GM12878 (cell line): ENCODE measurements at regions not wholly inside any gene's neighbourhood (a gene's known extent, or its start where the extent isn't known, plus 50 kb on each side); places are given as distances from the start of the nearest gene placed in this dataset.

Experiments used
- ATAC-seq: fragments of 200-7000 bp; cut with Tn5 transposase; 3 replicates; pipeline ENCODE4 v1.9.1; 2020; ENCODE audit warnings: mild to moderate bottlenecking, moderate library complexity
- BruUV-seq: library from RNA; stranded (reverse); fragments of 400-500 nt; replicated peaks from 2 replicates; lab custom pipeline; 2021; lab: Mats Ljungman, UMichigan
- CTCF ChIA-PET: fragments of 300-600 bp; sonication (Branson Sonifier 250); formaldehyde crosslinking; extraction: SDS; loops from one replicate; lab custom pipeline; 2021; ENCODE audit warnings: inconsistent platforms; lab: Yijun Ruan, JAX
- POLR2A ChIA-PET: fragments of 350-600 bp; formaldehyde crosslinking; extraction: SDS; loops from one replicate; lab custom pipeline; 2021; ENCODE audit warnings: inconsistent platforms; lab: Charles Lee
- RAD21 ChIA-PET: fragments of 300-600 bp; sonication (Branson Sonifier 250); formaldehyde crosslinking; loops from one replicate; lab custom pipeline; 2023; ENCODE audit warnings: antibody characterized with exemption; ENCODE audit not compliant: unreplicated experiment; lab: Charles Lee
- SMC1A ChIA-PET: fragments of 300-600 bp; sonication (Branson Sonifier 250); formaldehyde crosslinking; loops from one replicate; lab custom pipeline; 2023; ENCODE audit not compliant: unreplicated experiment, uncharacterized antibody; lab: Charles Lee
- DNase-seq: peaks from one replicate; pipeline ENCODE4 v3.0.0-alpha.2; 2011; ENCODE audit warnings: low read depth, low spot score
- FAIRE-seq: peaks from 3 replicates; lab custom pipeline; 2011; peaks lifted over from hg19 to GRCh38; lab: Jason Lieb, UNC
- H2AFZ ChIP-seq: 2 replicates; pipeline ENCODE4 v1.6.0; 2011; ENCODE audit warnings: low read depth, low read length, control low read depth; ENCODE audit not compliant: control insufficient read depth
- H3K27ac ChIP-seq: 2 replicates; pipeline ENCODE4 v1.5.1; 2011; ENCODE audit warnings: control low read depth; ENCODE audit not compliant: control insufficient read depth, insufficient read depth
- H3K27me3 ChIP-seq, 2 experiments: replicated peaks in 1 of 2; 2 replicates each; pipeline versions ENCODE4 v1.6.0 to v1.6.1; 2011; ENCODE audit warnings: low read length in 1 of 2; ENCODE audit not compliant: control insufficient read depth in 2 of 2, insufficient read depth in 2 of 2
- H3K36me3 ChIP-seq, 2 experiments: 2 replicates each; pipeline ENCODE4 v1.5.1; 2011; ENCODE audit warnings: low read length in 1 of 2; ENCODE audit not compliant: control insufficient read depth in 2 of 2, insufficient read depth in 2 of 2
- H3K4me1 ChIP-seq: 2 replicates; pipeline ENCODE4 v1.6.1; 2011; ENCODE audit warnings: mild to moderate bottlenecking, low read length, moderate library complexity, mixed read lengths; ENCODE audit not compliant: control insufficient read depth, insufficient read depth
- H3K4me2 ChIP-seq: 2 replicates; pipeline ENCODE4 v1.6.0; 2011; ENCODE audit warnings: control low read depth; ENCODE audit not compliant: control insufficient read depth, insufficient read depth
- H3K4me3 ChIP-seq: fragments of 200-600 bp; sonication (generic); 2 replicates; pipeline ENCODE4 v1.5.1; 2016
- H3K79me2 ChIP-seq: 2 replicates; pipeline ENCODE4 v1.6.0; 2011; ENCODE audit warnings: low read length; ENCODE audit not compliant: control insufficient read depth, insufficient read depth
- H3K9ac ChIP-seq: 2 replicates; pipeline ENCODE4 v1.8.0; 2011; ENCODE audit warnings: low read length, control low read depth, mixed read lengths; ENCODE audit not compliant: control insufficient read depth, insufficient read depth
- H3K9me3 ChIP-seq: replicated peaks from 3 replicates; pipeline ENCODE4 v1.5.1; 2011; ENCODE audit warnings: mild to moderate bottlenecking, low read length; ENCODE audit not compliant: control insufficient read depth, insufficient read depth
- H4K20me1 ChIP-seq: 2 replicates; pipeline ENCODE4 v1.6.0; 2011; ENCODE audit not compliant: control insufficient read depth, insufficient read depth
- CBX5 ChIP-seq: sonication (generic); IDR thresholded peaks from 2 replicates; pipeline ENCODE4 v1.6.1; 2016; ENCODE audit warnings: low read depth, moderate library complexity, mild to moderate bottlenecking, inconsistent platforms
- CHD1 ChIP-seq: IDR thresholded peaks from 2 replicates; pipeline ENCODE4 v1.6.1; 2012; ENCODE audit warnings: low read depth, low read length, improper control_type of control experiment
- CREM ChIP-seq: IDR thresholded peaks from 2 replicates; pipeline ENCODE4 v1.6.1; 2014; ENCODE audit warnings: antibody characterized with exemption, low read depth
- EED ChIP-seq: sonication (generic); IDR thresholded peaks from 2 replicates; pipeline ENCODE4 v1.6.1; 2016; ENCODE audit warnings: antibody characterized with exemption, low read depth
- GATAD2B ChIP-seq: fragments of 450-650 bp; conservative IDR thresholded peaks from 2 replicates; pipeline ENCODE4 v1.6.1; 2017; ENCODE audit warnings: low read depth, mild to moderate bottlenecking, moderate library complexity
- IKZF1 ChIP-seq: fragments of 450-650 bp; conservative IDR thresholded peaks from 2 replicates; pipeline ENCODE4 v1.6.1; 2017; ENCODE audit warnings: antibody characterized with exemption, mild to moderate bottlenecking
- IRF4 ChIP-seq: IDR thresholded peaks from 2 replicates; pipeline ENCODE4 v1.6.1; 2011; ENCODE audit warnings: low read depth, low read length
- JUND ChIP-seq: IDR thresholded peaks from 2 replicates; pipeline ENCODE4 v1.6.1; 2012; ENCODE audit warnings: low read depth, mild to moderate bottlenecking, low read length, improper control_type of control experiment, moderate library complexity
- MEF2A ChIP-seq: IDR thresholded peaks from 2 replicates; pipeline ENCODE4 v1.6.1; 2011; ENCODE audit warnings: low read depth, mild to moderate bottlenecking, low read length, moderate library complexity; ENCODE audit not compliant: insufficient read depth
- POLR2AphosphoS5 ChIP-seq: IDR thresholded peaks from 2 replicates; pipeline ENCODE4 v1.6.1; 2011; ENCODE audit warnings: mild to moderate bottlenecking, low read length, inconsistent platforms
- RFX5 ChIP-seq: IDR thresholded peaks from 2 replicates; pipeline ENCODE4 v1.6.1; 2011; ENCODE audit warnings: low read depth, low read length, improper control_type of control experiment
- SMARCA5 ChIP-seq: fragments of 450-650 bp; IDR thresholded peaks from 2 replicates; pipeline ENCODE4 v1.6.1; 2017; ENCODE audit warnings: mild to moderate bottlenecking
- SMC3 ChIP-seq: IDR thresholded peaks from 2 replicates; pipeline ENCODE4 v1.6.1; 2011; ENCODE audit warnings: low read length, improper control_type of control experiment, borderline replicate concordance
- TARDBP ChIP-seq: IDR thresholded peaks from 2 replicates; pipeline ENCODE4 v1.6.1; 2016; ENCODE audit warnings: borderline replicate concordance
- TCF7 ChIP-seq: IDR thresholded peaks from 2 replicates; pipeline ENCODE4 v1.6.1; 2014; ENCODE audit warnings: antibody characterized with exemption, borderline replicate concordance
- ZNF217 ChIP-seq: fragments of 450-650 bp; IDR thresholded peaks from 2 replicates; pipeline ENCODE4 v1.6.1; 2017; ENCODE audit warnings: antibody characterized with exemption, mild to moderate bottlenecking
- ZNF384 ChIP-seq: IDR thresholded peaks from 2 replicates; pipeline ENCODE4 v1.6.1; 2012; ENCODE audit warnings: low read depth, mild to moderate bottlenecking, low read length, improper control_type of control experiment, borderline replicate concordance
- in situ Hi-C: fragments of 300-500 bp; cut with MboI; formaldehyde crosslinking; loops from 9 replicates; pipeline ENCODE4 v1.14.3; 2018; ENCODE audit warnings: mixed read lengths
- intact Hi-C: fragments of 100-400 bp; cut with micrococcal nuclease; formaldehyde crosslinking; loops from one replicate; pipeline ENCODE4 v1.14.2; 2022; ENCODE audit not compliant: unreplicated experiment

GRCh38 chr5:2451100-2451499 lies 300.4 kb downstream of the IRX2 start:
- no peak overlapping the region for H3K9ac ChIP-seq
- no TSS peak for BruUV-seq
- ChIA-PET SMC1A (no interaction called here), RAD21 (no interaction called here), CTCF (no interaction called here), POLR2A (no interaction called here)
- no peak overlapping the region for H3K27ac ChIP-seq
- H3K36me3 ChIP-seq, result no peaks in the 10 kb centered on the region
- no peak overlapping the region for H2AFZ ChIP-seq
- no peaks in the 10 kb centered on the region for H3K79me2 ChIP-seq
- DNase-seq, result no peak
- H3K27me3 ChIP-seq, result no peaks in the 10 kb centered on the region
- no peak for ATAC-seq
- in situ Hi-C loops, result no loop called here
- intact Hi-C loops, result no loop called here
- FAIRE-seq, result no peak
- TF ChIP-seq SMC3 (no peak), ZNF384 (no peak), TARDBP (no peak), CBX5 (no peak), MEF2A (no peak), CHD1 (no peak), RFX5 (no peak), SMARCA5 (no peak), IRF4 (no peak), CREM (no peak), GATAD2B (no peak), IKZF1 (no peak), EED (no peak), POLR2AphosphoS5 (no peak), TCF7 (no peak), JUND (no peak), ZNF217 (no peak)
- no peak overlapping the region for H3K4me3 ChIP-seq
- no peaks in the 10 kb centered on the region for H3K4me1 ChIP-seq
- no peak overlapping the region for H3K4me2 ChIP-seq
- H3K9me3 ChIP-seq, result no peaks in the 10 kb centered on the region
- H4K20me1 ChIP-seq, result no peaks in the 10 kb centered on the region
